Glutamatergic neuron (in vitro differentiated cells): ENCODE measurements at regions not wholly inside any gene's neighbourhood (a gene's known extent, or its start where the extent isn't known, plus 50 kb on each side); places are given as distances from the start of the nearest gene placed in this dataset.

Experiments
- DNase-seq: peaks from one replicate; pipeline ENCODE4 v3.0.0; 2022
- H3K27ac Mint-ChIP-seq: one replicate; pipeline ENCODE4 v1.8.0; 2020; ENCODE audit warnings: mild to moderate bottlenecking, mixed read lengths, inconsistent platforms; ENCODE audit not compliant: unreplicated experiment
- H3K27me3 Mint-ChIP-seq: one replicate; pipeline ENCODE4 v1.8.0; 2020; ENCODE audit warnings: mild to moderate bottlenecking, moderate library complexity, mixed read lengths, inconsistent platforms; ENCODE audit not compliant: unreplicated experiment
- H3K36me3 Mint-ChIP-seq: one replicate; pipeline ENCODE4 v1.8.0; 2020; ENCODE audit warnings: mild to moderate bottlenecking, mixed read lengths, inconsistent platforms; ENCODE audit not compliant: unreplicated experiment
- H3K4me1 Mint-ChIP-seq: one replicate; pipeline ENCODE4 v1.8.0; 2020; ENCODE audit warnings: mild to moderate bottlenecking, low read depth, mixed read lengths, inconsistent platforms; ENCODE audit not compliant: unreplicated experiment
- H3K4me3 Mint-ChIP-seq: one replicate; pipeline ENCODE4 v1.8.0; 2020; ENCODE audit warnings: mild to moderate bottlenecking, mixed read lengths, inconsistent platforms; ENCODE audit not compliant: unreplicated experiment
- H3K9me3 Mint-ChIP-seq: one replicate; pipeline ENCODE4 v1.8.0; 2020; ENCODE audit warnings: mild to moderate bottlenecking, moderate library complexity, mixed read lengths, inconsistent platforms; ENCODE audit not compliant: unreplicated experiment
- CTCF ChIP-seq: fragments of 200-600 bp; sonication (generic); IDR thresholded peaks from one replicate; pipeline ENCODE4 v1.5.0; 2021; ENCODE audit not compliant: partially characterized antibody, unreplicated experiment

- H3K4me3 Mint-ChIP-seq, result no peak overlapping the region
- DNase-seq, result no peak
- no peaks in the 10 kb centered on the region for H3K4me1 Mint-ChIP-seq
- H3K9me3 Mint-ChIP-seq, result no peaks in the 10 kb centered on the region
- H3K27me3 Mint-ChIP-seq, result no peaks in the 10 kb centered on the region
- no peaks in the 10 kb centered on the region for H3K36me3 Mint-ChIP-seq
- TF ChIP-seq CTCF, result no peak
- no peak overlapping the region for H3K27ac Mint-ChIP-seq
Measured at GRCh38 chr14:44657203-44657602, 150.1 kb upstream of the FSCB start.

- Mint-ChIP-seq H3K4me1 (no peaks in the 10 kb centered on the region), H3K9me3 (no peaks in the 10 kb centered on the region), H3K27ac (no peak overlapping the region), H3K4me3 (no peak overlapping the region), H3K27me3 (no peaks in the 10 kb centered on the region), H3K36me3 (no peaks in the 10 kb centered on the region)
- no peak for DNase-seq
- no peak for TF ChIP-seq CTCF
Measured at GRCh38 chr14:44654591-44654990, 147.5 kb upstream of the FSCB start.

- no peaks in the 10 kb centered on the region for H3K27me3 Mint-ChIP-seq
- H3K4me3 Mint-ChIP-seq, result no peak overlapping the region
- H3K36me3 Mint-ChIP-seq, result no peaks in the 10 kb centered on the region
- no peak for DNase-seq
- H3K27ac Mint-ChIP-seq, result no peak overlapping the region
- H3K4me1 Mint-ChIP-seq, result no peaks in the 10 kb centered on the region
- no peak for TF ChIP-seq CTCF
- H3K9me3 Mint-ChIP-seq, result no peaks in the 10 kb centered on the region
Measured at GRCh38 chr14:44653641-44654040, 146.6 kb upstream of the FSCB start.

GRCh38 chr14:44652640-44653039, 145.6 kb upstream of the FSCB start:
- H3K36me3 Mint-ChIP-seq, result no peaks in the 10 kb centered on the region
- no peaks in the 10 kb centered on the region for H3K9me3 Mint-ChIP-seq
- H3K27ac Mint-ChIP-seq, result no peak overlapping the region
- no peaks in the 10 kb centered on the region for H3K27me3 Mint-ChIP-seq
- no peaks in the 10 kb centered on the region for H3K4me1 Mint-ChIP-seq
- no peak for TF ChIP-seq CTCF
- no peak for DNase-seq
- H3K4me3 Mint-ChIP-seq, result no peak overlapping the region

- H3K27me3 Mint-ChIP-seq, result no peaks in the 10 kb centered on the region
- H3K9me3 Mint-ChIP-seq, result no peaks in the 10 kb centered on the region
- no peaks in the 10 kb centered on the region for H3K4me1 Mint-ChIP-seq
- TF ChIP-seq CTCF, result no peak
- no peak overlapping the region for H3K27ac Mint-ChIP-seq
- no peak overlapping the region for H3K4me3 Mint-ChIP-seq
- DNase-seq, result no peak
- H3K36me3 Mint-ChIP-seq, result no peaks in the 10 kb centered on the region
Measured at GRCh38 chr14:44649061-44649460, 142.0 kb upstream of the FSCB start.
